NCI-H2107 (cell line): ENCODE measurements at regions not wholly inside any gene's neighbourhood (a gene's known extent, or its start where the extent isn't known, plus 50 kb on each side); places are given as distances from the start of the nearest gene placed in this dataset.
"Not testable (repeated sequence)": the region's sequence is repeated elsewhere in the genome, so short reads cannot be mapped to it uniquely, and the experiment has no call there.

Experiments used
- DNase-seq: peaks from one replicate; lab custom pipeline; 2025; lab: John Stamatoyannopoulos, UW

- not testable (repeated sequence) for DNase-seq
These were observed 100.5 kb upstream of the PZP start for GRCh38 chr12:9308745-9309144.

- DNase-seq, result not testable (repeated sequence)
These were observed 100.0 kb upstream of the PZP start for GRCh38 chr12:9308163-9308562.

- not testable (repeated sequence) for DNase-seq
These were observed 99.1 kb upstream of the PZP start for GRCh38 chr12:9307255-9307654.

GRCh38 chr12:9306004-9306403, 97.8 kb upstream of the PZP start:
- not testable (repeated sequence) for DNase-seq

GRCh38 chr12:9304540-9304939, 96.3 kb upstream of the PZP start:
- DNase-seq, result not testable (repeated sequence)

GRCh38 chr12:9295872-9296271, 87.7 kb upstream of the PZP start:
- not testable (repeated sequence) for DNase-seq

- DNase-seq, result not testable (repeated sequence)
These were observed 86.0 kb upstream of the PZP start for GRCh38 chr12:9294072-9294620.

- not testable (repeated sequence) for DNase-seq
These were observed 85.2 kb upstream of the PZP start for GRCh38 chr12:9293391-9293790.

- DNase-seq, result not testable (repeated sequence)
These were observed 81.8 kb upstream of the PZP start for GRCh38 chr12:9289984-9290383.

GRCh38 chr12:9284724-9285123, 76.5 kb upstream of the PZP start:
- DNase-seq, result not testable (repeated sequence)

GRCh38 chr12:9284197-9284596, 76.0 kb upstream of the PZP start:
- peak; percentile 4 for DNase-seq

GRCh38 chr12:9283346-9284095, 75.3 kb upstream of the PZP start:
- DNase-seq, result peak; percentile 23

- no peak for DNase-seq
These were observed 68.8 kb upstream of the PZP start for GRCh38 chr12:9276990-9277389.

GRCh38 chr12:9273276-9273675, 65.1 kb upstream of the PZP start:
- no peak for DNase-seq

- DNase-seq, result no peak
These were observed 63.7 kb upstream of the PZP start for GRCh38 chr12:9271875-9272274.

- no peak for DNase-seq
These were observed 56.4 kb upstream of the PZP start for GRCh38 chr12:9264546-9264945.

GRCh38 chr12:9260931-9261330, 52.7 kb upstream of the PZP start:
- no peak for DNase-seq

- no peak for DNase-seq
These were observed 50.5 kb upstream of the PZP start for GRCh38 chr12:9258676-9259075.
